Mesenchymal stem cell (in vitro differentiated cells and primary cell): ENCODE measurements at regions not wholly inside any gene's neighbourhood (a gene's known extent, or its start where the extent isn't known, plus 50 kb on each side); places are given as distances from the start of the nearest gene placed in this dataset.

Source experiments
- DNase-seq: peaks from one replicate; pipeline ENCODE4 v3.0.0-alpha.2; 2013
- H2AFZ ChIP-seq: one replicate; pipeline ENCODE4 v1.6.1; 2013; ENCODE audit warnings: low read depth, mild to moderate bottlenecking, control low read depth, inconsistent platforms, low read length, moderate library complexity
- H2AK5ac ChIP-seq: 2 replicates; pipeline ENCODE4 v1.6.1; 2013; ENCODE audit warnings: low read length, moderate library complexity, mild to moderate bottlenecking, inconsistent platforms; ENCODE audit not compliant: severe bottlenecking
- H2BK120ac ChIP-seq: one replicate; pipeline ENCODE4 v1.6.1; 2013; ENCODE audit warnings: low read depth, mild to moderate bottlenecking, inconsistent platforms, low read length, moderate library complexity
- H2BK12ac ChIP-seq, 2 experiments: one replicate each; pipeline ENCODE4 v1.6.1; 2013; ENCODE audit warnings: inconsistent platforms in 2 of 2, low read length in 2 of 2, mild to moderate bottlenecking in 2 of 2, moderate library complexity in 2 of 2, control low read depth in 1 of 2
- H2BK15ac ChIP-seq: one replicate; pipeline ENCODE4 v1.6.1; 2013; ENCODE audit warnings: mild to moderate bottlenecking, low read depth, inconsistent platforms; ENCODE audit not compliant: poor library complexity, severe bottlenecking
- H2BK5ac ChIP-seq: 2 replicates; pipeline ENCODE4 v1.6.1; 2013; ENCODE audit warnings: low read depth, mild to moderate bottlenecking, low read length, control low read depth, inconsistent platforms; ENCODE audit not compliant: poor library complexity, severe bottlenecking
- H3K14ac ChIP-seq, 2 experiments: one replicate each; pipeline ENCODE4 v1.6.1; 2013; ENCODE audit warnings: inconsistent platforms in 2 of 2, low read length in 2 of 2, control low read depth in 1 of 2, mild to moderate bottlenecking in 1 of 2, moderate library complexity in 1 of 2
- H3K18ac ChIP-seq, 2 experiments: one replicate each; pipeline ENCODE4 v1.6.1; 2013; ENCODE audit warnings: inconsistent platforms in 2 of 2, low read length in 2 of 2, control low read depth in 1 of 2, low read depth in 1 of 2, mild to moderate bottlenecking in 1 of 2
- H3K23ac ChIP-seq, 2 experiments: one replicate each; pipeline ENCODE4 v1.6.1; 2013; ENCODE audit warnings: inconsistent platforms in 2 of 2, low read length in 2 of 2, mild to moderate bottlenecking in 2 of 2, moderate library complexity in 2 of 2, control low read depth in 1 of 2
- H3K27ac ChIP-seq: 2 replicates; pipeline ENCODE4 v1.5.1; 2013; ENCODE audit warnings: mild to moderate bottlenecking, moderate library complexity, low read length, control low read depth, inconsistent platforms; ENCODE audit not compliant: poor library complexity, severe bottlenecking
- H3K27me3 ChIP-seq, 2 experiments: 2 replicates each; pipeline versions ENCODE4 v1.6.1 to v1.7.0; 2013; ENCODE audit warnings: low read length in 2 of 2, mild to moderate bottlenecking in 2 of 2, moderate library complexity in 2 of 2, control low read depth in 1 of 2, inconsistent platforms in 1 of 2; ENCODE audit not compliant: control insufficient read depth in 1 of 2, insufficient read depth in 1 of 2
- H3K36me3 ChIP-seq, 2 experiments: 2 replicates each; pipeline versions ENCODE4 v1.6.1 to v1.7.0; 2013; ENCODE audit warnings: low read length in 2 of 2, control low read depth in 1 of 2, inconsistent platforms in 1 of 2, low read depth in 1 of 2, mild to moderate bottlenecking in 1 of 2; ENCODE audit not compliant: insufficient read depth in 2 of 2, control insufficient read depth in 1 of 2
- H3K4ac ChIP-seq, 2 experiments: one replicate each; pipeline ENCODE4 v1.6.1; 2013; ENCODE audit warnings: inconsistent platforms in 2 of 2, low read length in 2 of 2, mild to moderate bottlenecking in 2 of 2, moderate library complexity in 2 of 2, control low read depth in 1 of 2, low read depth in 1 of 2
- H3K4me1 ChIP-seq: 2 replicates; pipeline ENCODE4 v1.6.1; 2013; ENCODE audit warnings: low read depth, low read length, control low read depth; ENCODE audit not compliant: control insufficient read depth, insufficient read depth
- H3K4me2 ChIP-seq: 2 replicates; pipeline ENCODE4 v1.6.1; 2013; ENCODE audit warnings: low read length, mild to moderate bottlenecking, inconsistent platforms; ENCODE audit not compliant: poor library complexity, severe bottlenecking
- H3K4me3 ChIP-seq, 2 experiments: 2 replicates each; pipeline versions ENCODE4 v1.5.1 to v1.7.0; 2013; ENCODE audit warnings: low read length in 2 of 2, mild to moderate bottlenecking in 2 of 2, control low read depth in 1 of 2, low read depth in 1 of 2; ENCODE audit not compliant: insufficient read depth in 1 of 2
- H3K79me1 ChIP-seq: replicated peaks from 2 replicates; pipeline ENCODE4 v1.6.1; 2013; ENCODE audit warnings: mild to moderate bottlenecking, control low read depth, low read length, inconsistent platforms; ENCODE audit not compliant: poor library complexity, severe bottlenecking
- H3K9ac ChIP-seq: 2 replicates; pipeline ENCODE4 v1.7.0; 2013; ENCODE audit warnings: mild to moderate bottlenecking, low read length, moderate library complexity
- H3K9me3 ChIP-seq: 2 replicates; pipeline ENCODE4 v1.7.0; 2013; ENCODE audit warnings: mild to moderate bottlenecking, low read length; ENCODE audit not compliant: control insufficient read depth
- H4K8ac ChIP-seq: one replicate; pipeline ENCODE4 v1.6.1; 2013; ENCODE audit warnings: inconsistent platforms, mild to moderate bottlenecking, low read length, moderate library complexity
- H4K91ac ChIP-seq: one replicate; pipeline ENCODE4 v1.6.1; 2013; ENCODE audit warnings: mild to moderate bottlenecking, low read length, inconsistent platforms
- WGBS: methylation state at CpG from one replicate; pipeline ENCODE4 v1.1.7; 2013; ENCODE audit warnings: mixed read lengths; 5-methylcytosine and 5-hydroxymethylcytosine counted together

DNA sequence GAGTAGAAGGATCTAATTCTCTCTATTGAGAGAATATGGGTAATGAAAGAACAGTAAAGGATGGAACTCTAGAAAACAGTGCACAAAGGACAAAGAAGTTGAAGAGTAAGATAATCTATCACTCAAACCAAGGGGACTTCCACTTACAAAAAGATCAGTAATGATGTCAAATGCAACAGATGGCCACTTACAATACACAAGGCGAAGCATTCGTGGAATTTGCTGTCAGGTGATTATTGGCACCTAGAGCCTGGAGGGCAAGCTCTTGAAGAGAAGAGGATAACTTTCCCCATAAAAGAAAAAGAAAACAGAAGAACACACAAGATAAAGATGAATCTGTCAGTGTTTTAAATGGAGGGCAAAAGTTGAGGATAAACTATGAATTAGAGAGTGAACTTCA lies 256.0 kb upstream of the TCF21 start:
- H3K4me1 ChIP-seq, result no peaks in the 10 kb centered on the region
- no CpG with 5 or more reads among the region's 2 CpGs for WGBS
- H3K36me3 ChIP-seq, result no peaks in the 10 kb centered on the region
- no peak overlapping the region for H3K4me2 ChIP-seq
- no peak overlapping the region for H3K4ac ChIP-seq
- H2BK5ac ChIP-seq, result no peak overlapping the region
- no peak overlapping the region for H3K4me3 ChIP-seq
- no peak overlapping the region for H4K91ac ChIP-seq
- H3K23ac ChIP-seq, result no peak overlapping the region
- H2BK12ac ChIP-seq, result peak overlapping the region in 1 of 2 experiments; percentile 83
- no peaks in the 10 kb centered on the region for H3K9me3 ChIP-seq
- H3K18ac ChIP-seq, result no peak overlapping the region
- no peaks in the 10 kb centered on the region for H3K79me1 ChIP-seq
- H4K8ac ChIP-seq, result no peak overlapping the region
- no peak overlapping the region for H3K14ac ChIP-seq
- no peak overlapping the region for H2BK120ac ChIP-seq
- no peak for DNase-seq
- H3K9ac ChIP-seq, result no peak overlapping the region
- no peak overlapping the region for H2AK5ac ChIP-seq
- H3K27ac ChIP-seq, result no peak overlapping the region
- H2AFZ ChIP-seq, result no peak overlapping the region
- no peaks in the 10 kb centered on the region for H3K27me3 ChIP-seq
- H2BK15ac ChIP-seq, result no peak overlapping the region

DNA sequence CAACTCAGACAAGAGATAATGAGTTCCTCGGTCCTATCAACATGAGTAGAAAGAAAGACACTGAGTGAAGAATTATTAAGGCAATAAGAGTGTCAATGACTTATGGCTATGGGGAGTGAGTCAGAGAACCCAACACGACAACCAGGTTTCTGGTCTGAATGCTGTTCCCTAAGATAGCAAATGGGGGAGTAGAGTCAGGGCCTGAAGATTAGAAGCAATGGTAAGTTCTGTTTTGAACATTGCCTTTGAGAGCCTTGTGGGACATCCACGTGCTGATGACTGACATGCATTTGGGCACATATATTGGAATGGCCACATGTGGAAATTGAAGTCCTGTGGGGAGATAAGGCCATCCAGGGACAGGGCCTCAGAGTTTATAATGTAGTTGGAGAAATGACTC lies 254.4 kb upstream of the TCF21 start:
- Histone ChIP-seq H3K9ac (no peak overlapping the region), H3K4ac (peak overlapping the region in 1 of 2 experiments; percentile 47), H4K91ac (no peak overlapping the region), H3K79me1 (no peaks in the 10 kb centered on the region), H2AFZ (no peak overlapping the region), H3K27ac (no peak overlapping the region), H3K4me2 (no peak overlapping the region), H3K18ac (peak overlapping the region in 1 of 2 experiments; percentile 69), H3K4me3 (no peak overlapping the region), H4K8ac (no peak overlapping the region), H3K36me3 (no peaks in the 10 kb centered on the region), H2BK5ac (no peak overlapping the region), H3K27me3 (no peaks in the 10 kb centered on the region), H2BK15ac (no peak overlapping the region), H3K9me3 (no peaks in the 10 kb centered on the region), H2AK5ac (no peak overlapping the region), H3K14ac (no peak overlapping the region), H2BK12ac (peak overlapping the region; percentile 29 to 44), H3K4me1 (no peaks in the 10 kb centered on the region), H3K23ac (no peak overlapping the region), H2BK120ac (no peak overlapping the region)
- 71% methylated on average over 3 of the region's 3 CpGs for WGBS
- DNase-seq, result no peak

DNA sequence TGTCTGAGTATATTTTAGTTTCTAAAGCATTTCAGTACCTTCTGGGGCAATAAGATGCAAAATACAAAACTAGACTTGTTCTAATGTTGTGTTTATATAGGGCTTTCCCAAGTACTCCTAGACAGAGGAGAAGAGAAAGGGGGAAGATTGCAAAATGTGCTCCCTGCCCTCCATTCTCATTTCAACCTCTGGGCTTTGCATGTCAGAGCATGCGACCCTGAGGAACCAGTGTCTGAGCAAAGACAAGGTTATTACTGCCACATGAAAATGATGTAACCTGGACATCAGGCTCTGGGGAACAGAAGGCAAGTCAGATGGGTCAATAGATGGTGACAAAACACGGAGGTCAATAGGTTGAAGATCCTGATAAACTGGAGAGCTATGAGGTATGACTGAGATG lies 253.5 kb upstream of the TCF21 start:
- Histone ChIP-seq H3K4me1 (no peaks in the 10 kb centered on the region), H4K8ac (no peak overlapping the region), H3K79me1 (no peaks in the 10 kb centered on the region), H2BK12ac (peak overlapping the region; percentile 59), H2BK120ac (no peak overlapping the region), H2AFZ (no peak overlapping the region), H2AK5ac (no peak overlapping the region), H3K36me3 (no peaks in the 10 kb centered on the region), H3K4me3 (no peak overlapping the region), H2BK5ac (no peak overlapping the region), H3K9me3 (no peaks in the 10 kb centered on the region), H3K4me2 (no peak overlapping the region), H3K23ac (no peak overlapping the region), H3K27me3 (no peaks in the 10 kb centered on the region), H3K9ac (no peak overlapping the region), H3K4ac (peak overlapping the region in 1 of 2 experiments; percentile 47), H2BK15ac (no peak overlapping the region), H4K91ac (no peak overlapping the region), H3K14ac (no peak overlapping the region), H3K18ac (no peak overlapping the region), H3K27ac (no peak overlapping the region)
- WGBS, result 87% methylated on average over 2 of the region's 2 CpGs
- DNase-seq, result no peak

DNA sequence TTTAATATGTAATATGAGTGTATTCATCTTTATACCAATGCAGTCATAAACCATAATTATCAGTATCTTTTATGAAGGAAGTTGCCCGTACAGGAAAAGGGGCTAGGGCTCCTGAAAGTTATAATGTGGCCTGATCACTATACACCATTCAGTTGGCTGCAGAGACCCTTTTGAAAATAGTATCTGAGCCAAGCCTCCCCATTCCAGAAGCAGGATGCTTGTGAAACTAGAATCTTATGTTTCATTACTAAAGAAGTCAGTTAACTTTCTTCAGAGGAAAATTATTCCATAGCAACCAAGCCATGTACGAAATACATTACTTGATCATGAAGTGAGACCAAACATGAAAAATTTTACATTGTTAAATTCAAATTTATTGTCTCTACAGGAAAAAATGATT lies 251.5 kb upstream of the TCF21 start:
- Histone ChIP-seq H2BK5ac (no peak overlapping the region), H2AFZ (no peak overlapping the region), H3K4me2 (no peak overlapping the region), H2BK120ac (no peak overlapping the region), H3K27ac (no peak overlapping the region), H4K8ac (no peak overlapping the region), H3K23ac (no peak overlapping the region), H3K14ac (no peak overlapping the region), H2AK5ac (no peak overlapping the region), H4K91ac (no peak overlapping the region), H3K9ac (no peak overlapping the region), H3K4me3 (no peak overlapping the region), H3K4ac (no peak overlapping the region), H2BK15ac (no peak overlapping the region), H3K9me3 (no peaks in the 10 kb centered on the region), H3K27me3 (no peaks in the 10 kb centered on the region), H2BK12ac (no peak overlapping the region), H3K36me3 (no peaks in the 10 kb centered on the region), H3K79me1 (no peaks in the 10 kb centered on the region), H3K4me1 (no peaks in the 10 kb centered on the region), H3K18ac (no peak overlapping the region)
- no CpG with 5 or more reads among the region's 2 CpGs for WGBS
- no peak for DNase-seq
